Kidney tubule cell (primary cell): ENCODE measurements at regions not wholly inside any gene's neighbourhood (a gene's known extent, or its start where the extent isn't known, plus 50 kb on each side); places are given as distances from the start of the nearest gene placed in this dataset.
A peak's percentile ranks its signal among the peaks of the same experiment; 100 is the strongest.

ENCODE experiments used
- DNase-seq: peaks from one replicate; pipeline ENCODE4 v3.0.0-alpha.2; 2018; ENCODE audit warnings: low spot score

DNA sequence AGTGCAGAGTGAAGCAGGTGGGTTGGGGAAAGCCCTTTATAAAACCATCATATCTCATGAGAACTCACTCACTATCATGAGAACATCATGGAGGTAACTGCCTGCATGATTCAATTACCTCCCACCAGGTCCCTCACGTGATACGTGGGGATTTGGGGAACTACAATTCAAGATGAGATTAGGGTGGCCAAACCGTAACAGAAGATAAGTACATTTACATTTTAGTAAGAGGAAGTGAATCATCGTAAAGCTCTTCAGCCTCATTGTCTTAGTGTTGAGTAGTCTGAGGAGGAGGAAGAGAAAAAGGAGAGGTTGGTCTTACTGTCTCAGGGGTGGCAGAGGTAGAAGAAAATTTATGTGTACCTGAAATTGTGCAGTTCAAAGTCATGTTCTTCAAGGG lies 1053.4 kb upstream of the ADGRL4 start:
- peak; percentile 12 for DNase-seq

DNA sequence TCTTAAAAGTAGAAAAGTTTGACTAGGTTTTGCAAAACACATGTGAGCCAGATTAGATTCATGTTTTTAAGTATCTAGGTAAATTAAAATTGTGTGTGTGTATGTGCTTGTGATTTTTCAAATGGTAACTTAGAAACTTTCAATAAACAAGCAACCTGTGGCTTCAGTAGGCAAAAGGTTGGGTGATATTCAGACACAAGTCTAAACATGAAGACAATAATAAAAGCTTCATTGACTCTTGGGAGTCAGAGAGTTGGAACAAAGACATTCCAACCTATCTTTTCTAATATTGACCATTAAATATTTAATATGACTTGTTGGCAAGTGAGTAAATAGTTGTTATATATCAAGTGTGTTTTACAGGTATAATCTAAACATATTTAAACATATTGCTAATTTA lies 1049.6 kb upstream of the ADGRL4 start:
- DNase-seq = no peak

DNA sequence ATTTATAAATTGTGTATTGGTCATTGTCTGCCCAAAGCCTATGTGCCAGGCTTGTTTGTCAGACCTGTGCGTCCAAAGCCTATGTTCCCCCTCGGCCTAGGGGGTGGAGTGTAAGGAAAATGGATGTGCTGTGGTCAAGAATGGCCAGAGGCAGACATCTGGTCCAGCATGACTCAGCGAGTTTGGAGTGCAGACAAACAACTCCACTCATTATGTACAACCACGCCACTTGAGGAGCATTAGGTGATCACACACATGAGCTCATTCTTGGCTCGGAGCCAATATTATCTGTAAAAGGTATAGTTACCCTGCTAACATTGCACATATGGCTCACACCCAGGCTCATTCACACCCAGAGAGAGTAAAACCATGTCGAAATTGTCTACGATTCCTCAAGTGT lies 1047.6 kb upstream of the ADGRL4 start:
- DNase-seq = peak; percentile 90

DNA sequence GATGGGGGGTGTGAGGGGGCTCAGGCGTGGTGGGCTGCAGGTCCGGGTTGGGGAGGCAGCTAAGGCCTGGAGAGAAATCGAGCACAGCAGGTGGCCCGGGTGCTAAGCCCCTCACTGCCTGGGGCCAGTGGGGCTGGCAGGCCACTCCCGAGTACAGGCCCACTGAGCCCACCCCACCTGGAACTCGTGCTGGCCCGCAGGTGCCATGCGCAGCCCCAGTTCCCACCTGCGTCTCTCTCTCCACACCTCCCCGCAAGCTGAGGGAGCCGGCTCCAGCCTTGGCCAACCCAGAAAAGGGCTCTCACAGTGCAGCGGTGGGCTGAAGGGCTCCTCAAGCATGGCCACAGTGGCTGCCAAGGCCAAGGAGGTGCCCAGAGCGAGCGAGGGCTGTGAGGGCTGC lies 1047.1 kb upstream of the ADGRL4 start:
- DNase-seq = no peak

DNA sequence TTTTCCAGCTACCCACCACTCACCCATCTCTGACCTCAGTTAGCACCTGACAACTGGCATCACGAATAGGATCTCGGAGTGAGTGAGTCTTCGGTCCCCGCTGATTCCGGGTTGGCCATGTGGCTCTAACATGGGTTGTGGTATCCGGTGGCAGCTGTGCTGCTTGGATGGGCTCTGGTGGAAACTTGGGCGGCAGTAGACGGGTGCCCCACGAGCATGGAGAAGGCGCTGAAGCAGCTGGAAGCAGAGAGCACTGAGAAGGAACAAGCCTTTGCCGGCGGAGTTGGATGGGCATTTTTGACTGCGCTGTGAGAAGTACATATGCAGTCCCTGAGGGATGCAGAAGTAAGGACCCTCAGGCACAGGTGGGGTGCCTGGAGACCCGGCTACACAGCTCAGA lies 1044.0 kb upstream of the ADGRL4 start:
- no peak for DNase-seq

DNA sequence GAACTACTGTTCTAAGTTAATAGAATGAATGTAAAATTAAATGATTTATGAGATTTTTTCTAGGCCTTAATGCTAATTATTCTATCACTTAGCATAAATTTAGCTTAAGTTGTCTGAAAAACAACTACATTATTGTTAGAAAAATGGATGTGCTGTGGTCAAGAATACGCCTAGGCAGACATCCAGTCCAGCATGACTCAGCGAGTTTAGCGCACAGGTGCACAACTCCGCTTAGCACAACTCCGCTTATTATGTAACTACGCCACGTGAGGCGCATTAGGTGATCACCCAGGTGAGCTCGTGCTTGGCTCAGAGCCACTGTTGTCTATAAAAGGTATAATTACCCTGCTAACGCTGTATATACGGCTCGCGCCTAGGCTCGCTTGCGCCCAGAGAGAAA lies 1043.6 kb upstream of the ADGRL4 start:
- DNase-seq = no peak

DNA sequence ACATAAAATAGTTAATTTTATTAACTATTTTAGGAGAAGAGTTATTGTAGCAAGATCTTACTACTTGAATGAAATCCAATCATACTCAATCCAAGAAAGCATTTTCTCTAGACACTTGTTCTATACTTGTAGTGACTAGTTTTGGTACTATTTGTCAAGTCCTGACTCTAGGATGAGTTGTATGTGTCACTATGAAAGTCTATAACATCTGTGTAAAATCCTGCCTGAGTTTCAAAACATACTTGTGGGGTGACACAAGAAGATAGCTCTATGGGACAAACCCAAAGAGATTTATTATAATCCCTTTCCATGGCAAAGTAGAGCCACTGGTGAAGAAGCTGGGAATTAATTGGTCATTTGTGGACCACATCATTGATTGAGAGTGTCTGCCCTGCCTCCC lies 1042.2 kb upstream of the ADGRL4 start:
- DNase-seq = peak; percentile 16

DNA sequence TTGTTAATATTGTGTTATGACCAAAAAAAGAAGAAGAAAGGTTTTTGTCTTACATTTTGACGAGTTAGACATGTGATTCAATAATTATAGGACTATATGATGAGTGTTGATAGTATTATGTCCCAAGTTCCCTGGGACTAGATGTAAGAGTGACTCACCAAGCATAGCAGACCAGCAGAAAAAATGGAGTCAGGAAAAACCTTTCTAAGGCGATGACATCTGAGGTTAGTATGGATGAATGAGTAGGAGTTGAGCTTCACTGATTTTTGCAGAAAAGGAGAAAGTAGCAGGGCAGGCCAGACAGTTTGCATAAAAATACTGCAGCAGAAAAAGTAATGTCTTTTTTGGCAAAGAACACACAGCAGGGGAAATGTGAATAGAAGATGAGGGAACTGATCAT lies 1041.3 kb upstream of the ADGRL4 start:
- peak; percentile 71 for DNase-seq

DNA sequence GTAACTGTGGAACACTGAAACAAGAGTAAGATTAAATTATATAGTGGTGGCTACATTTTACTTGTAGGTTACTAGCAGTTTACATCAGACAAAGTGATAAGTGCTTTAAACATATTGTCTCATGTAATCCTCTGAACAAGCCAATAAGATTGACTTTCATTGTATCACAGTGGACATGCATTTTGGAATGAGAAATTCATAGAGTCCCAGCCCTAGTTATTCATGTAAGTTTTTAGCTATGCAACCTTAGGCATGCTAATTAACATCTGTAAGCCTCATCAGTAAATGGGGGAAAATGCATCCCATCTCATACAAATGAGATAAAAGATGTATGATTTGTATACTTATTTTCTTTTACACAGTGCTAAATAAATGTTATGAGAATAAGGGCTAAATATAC lies 1038.1 kb upstream of the ADGRL4 start:
- no peak for DNase-seq

DNA sequence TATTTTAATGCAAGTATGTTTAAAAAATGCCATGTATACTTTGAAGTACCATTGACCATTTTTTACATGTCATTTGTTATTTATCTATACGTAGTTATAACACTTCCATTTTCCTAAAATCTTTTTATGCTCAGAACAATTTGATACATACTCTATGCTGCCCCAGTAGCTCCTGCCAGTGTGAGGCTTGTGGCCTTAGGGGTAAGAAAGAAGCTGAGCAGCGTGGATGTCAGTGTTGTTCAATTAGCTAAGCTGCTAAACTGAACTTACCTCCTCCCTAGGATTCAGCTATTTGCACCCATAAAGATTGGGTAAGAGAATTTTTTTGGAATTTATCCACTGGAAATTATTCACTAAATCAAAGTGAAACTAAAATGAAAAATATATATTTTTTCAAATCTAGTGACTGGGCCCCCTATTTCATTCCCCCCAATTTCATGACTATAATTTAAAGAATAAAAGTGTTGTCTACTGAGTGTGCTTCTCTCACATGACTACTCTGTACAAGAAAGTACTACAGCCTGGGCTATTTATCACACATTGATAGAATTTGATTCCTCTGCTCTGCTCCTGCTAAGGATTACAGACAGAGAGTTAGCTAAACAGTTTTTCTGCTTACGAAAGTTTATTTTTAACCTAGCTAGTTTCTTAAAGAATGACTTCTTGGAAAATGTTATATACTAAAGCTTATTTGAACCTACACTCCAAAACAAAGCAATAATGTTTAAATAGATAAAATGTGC lies 1030.3 kb upstream of the ADGRL4 start:
- no peak for DNase-seq

DNA sequence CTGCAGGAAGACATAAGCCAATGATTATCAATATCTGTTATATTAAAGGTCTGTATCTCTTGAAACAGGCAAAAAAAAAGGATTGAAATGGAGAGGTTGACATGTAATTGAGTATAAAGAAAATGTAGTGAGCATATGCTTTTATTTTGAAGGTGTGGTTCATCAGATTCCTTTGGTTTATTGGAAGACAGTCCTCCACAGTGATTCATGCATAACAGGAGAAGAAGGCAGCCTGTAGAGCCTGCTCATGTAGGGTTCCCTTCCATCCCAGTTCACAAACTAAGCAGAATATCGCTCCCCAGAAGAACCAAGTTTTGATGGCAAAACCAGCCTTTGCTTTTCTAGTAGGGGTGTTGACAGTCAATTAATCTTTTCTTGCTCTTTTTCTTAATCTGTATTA lies 1016.8 kb upstream of the ADGRL4 start:
- no peak for DNase-seq

DNA sequence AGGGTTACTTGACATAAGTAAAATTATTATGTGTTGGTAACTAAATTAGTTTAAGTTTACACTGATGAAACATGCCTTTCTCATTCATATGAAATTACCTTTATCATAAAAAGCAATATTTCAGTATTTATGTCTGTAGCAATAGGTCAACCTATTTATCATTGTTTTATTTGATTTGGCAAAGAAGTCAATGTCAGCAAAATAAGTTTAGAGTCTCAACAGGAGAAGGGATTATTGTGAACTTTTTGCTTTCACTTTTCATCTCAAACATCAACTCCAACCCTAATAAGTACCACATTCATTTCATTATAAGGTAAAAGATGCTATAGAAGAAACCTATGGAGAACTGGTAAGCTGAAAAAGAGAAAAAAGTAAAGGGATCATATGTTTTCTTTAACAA lies 1015.4 kb upstream of the ADGRL4 start:
- no peak for DNase-seq

DNA sequence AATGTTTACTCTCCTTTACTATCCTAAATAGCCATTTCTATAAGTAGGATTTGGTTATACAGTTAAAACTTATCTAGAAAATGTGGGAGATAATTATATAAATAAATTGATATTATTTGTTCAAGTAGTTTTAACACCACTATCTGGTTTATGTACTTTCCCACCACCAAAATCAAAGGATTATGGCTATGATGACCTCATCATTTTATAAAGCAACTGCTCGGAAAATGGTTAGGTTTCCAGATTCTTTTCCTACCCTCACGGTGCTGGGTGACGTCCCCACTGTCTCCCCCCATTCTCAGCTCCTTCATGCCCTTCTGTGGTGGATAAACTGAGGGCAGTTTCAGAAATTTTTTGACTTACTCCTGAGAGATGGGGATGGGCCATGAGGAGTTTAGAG lies 1011.8 kb upstream of the ADGRL4 start:
- DNase-seq = no peak

DNA sequence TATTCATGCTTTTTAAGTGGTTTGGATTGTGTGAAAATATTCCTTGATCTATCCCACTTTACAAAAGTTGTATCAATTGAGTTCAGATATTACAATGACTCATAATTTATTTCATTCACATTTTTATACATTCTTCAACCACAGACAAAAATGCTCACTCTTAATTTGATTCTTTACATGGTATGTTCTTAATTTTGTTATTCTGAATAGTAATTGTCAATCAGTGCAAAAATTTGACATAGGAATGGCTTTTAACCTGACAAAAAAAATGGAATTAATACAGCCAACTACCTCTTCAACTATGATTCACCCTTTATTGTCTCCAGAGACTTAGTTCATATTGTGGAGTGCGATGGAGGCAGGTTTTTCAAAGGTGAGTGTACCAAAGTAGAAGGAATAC lies 1002.4 kb upstream of the ADGRL4 start:
- no peak for DNase-seq

DNA sequence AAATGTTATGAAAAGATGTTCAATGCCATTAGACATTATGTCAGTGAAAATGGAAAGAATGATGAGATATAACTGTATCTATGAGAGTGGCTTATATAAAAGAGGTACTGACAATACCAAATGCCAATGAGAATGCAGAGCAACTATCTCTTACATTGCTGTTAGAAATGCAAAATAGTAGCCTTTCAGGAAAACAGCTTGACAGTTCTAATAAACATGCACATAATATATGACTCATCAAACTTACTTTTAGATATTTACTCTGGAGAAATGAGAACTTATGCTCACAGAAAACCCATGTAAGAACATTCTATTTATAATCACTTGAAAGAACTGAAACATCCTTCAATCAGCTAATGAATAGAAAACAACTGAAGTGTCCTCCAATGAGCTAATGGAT lies 996.7 kb upstream of the ADGRL4 start:
- DNase-seq = no peak

DNA sequence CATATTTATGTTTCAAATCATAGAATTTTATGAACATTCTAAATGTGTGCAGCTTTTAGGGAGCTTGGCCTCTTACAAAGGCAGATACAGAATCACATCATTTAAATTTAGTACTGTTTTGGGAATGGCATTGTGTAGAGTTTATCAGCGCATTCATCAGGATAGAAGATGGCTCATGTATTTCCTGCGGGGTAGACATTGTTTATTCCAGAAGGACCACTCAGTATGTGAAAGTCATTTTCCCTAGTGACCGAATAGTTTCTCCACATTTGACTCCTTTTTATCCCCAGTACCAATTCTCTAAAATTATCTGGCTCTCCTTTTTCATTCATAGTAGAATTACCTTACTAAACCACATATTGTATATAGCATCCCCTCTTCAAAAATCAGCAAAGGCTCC lies 981.9 kb upstream of the ADGRL4 start:
- DNase-seq = no peak

DNA sequence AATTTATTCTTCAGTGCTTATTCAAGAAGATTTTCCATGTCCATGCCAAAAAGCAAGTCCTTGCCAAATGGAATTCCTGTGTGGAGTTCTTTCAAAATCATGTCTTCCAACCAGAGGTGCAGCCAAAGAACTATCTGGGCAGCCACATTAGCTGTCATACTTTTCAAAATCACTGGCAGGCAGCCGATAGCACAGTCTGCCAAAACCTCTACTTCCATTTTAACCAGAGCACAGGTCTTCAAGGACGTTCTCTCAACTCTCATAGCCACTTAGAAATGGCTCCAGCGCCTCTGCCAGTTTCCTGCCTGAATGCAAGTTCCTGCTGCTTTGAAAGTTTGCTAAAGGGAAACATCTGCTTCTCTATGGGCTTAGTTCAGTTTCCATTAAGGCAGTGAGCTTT lies 975.7 kb upstream of the ADGRL4 start:
- no peak for DNase-seq

DNA sequence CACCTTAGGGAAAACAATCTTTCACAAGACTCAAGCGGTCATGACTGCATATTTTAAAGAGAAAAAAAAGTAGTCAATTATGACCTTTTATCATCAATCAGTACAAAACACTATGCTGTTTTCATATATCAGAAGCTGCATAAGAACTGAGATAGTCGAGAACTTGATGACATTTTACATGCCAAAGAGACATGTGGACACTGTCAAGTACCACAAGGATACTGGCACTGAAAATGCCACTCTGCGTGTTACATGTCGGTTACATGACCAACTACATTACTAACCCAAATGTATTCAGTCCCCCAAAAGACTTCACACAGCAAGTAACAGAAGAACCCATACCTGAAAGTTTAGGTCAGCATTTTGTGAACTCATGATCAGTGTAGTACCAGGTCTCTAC lies 975.0 kb upstream of the ADGRL4 start:
- no peak for DNase-seq

DNA sequence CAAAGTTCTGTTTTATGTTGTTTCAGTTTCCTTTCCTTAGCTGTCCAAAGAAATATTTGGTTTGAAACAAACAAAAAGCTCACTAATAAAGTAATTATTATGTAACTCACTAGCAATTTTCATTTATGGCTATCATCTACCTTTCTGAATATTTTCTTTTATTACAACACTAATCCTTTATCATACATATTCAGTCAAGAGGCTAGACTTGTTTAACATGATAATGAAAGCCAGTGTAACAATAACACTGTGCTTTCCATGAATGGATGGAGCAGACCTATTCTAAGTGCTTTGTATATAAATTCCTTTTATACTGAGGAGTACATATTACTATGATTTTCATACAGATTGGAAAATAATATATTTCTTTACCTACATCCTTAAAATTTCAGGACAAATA lies 972.8 kb upstream of the ADGRL4 start:
- DNase-seq = no peak

DNA sequence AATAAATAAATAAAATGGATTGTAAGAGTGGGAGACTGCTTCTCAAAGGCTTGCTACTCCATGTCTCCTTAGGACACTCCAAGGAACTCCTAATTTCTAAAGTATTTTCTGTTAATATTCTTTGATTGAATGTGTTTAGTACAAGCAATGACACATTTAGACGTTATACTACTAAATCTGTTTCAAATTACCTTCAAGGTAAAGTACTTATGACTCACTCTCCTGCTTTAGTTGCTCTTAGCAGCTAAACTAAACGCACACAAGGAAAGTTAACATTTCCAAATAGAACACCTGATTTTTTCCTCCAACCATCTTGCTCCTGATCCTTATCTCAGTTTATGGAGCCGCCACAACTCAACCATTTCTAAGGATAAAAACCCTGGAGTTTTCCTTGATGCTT lies 969.8 kb upstream of the ADGRL4 start:
- no peak for DNase-seq

DNA sequence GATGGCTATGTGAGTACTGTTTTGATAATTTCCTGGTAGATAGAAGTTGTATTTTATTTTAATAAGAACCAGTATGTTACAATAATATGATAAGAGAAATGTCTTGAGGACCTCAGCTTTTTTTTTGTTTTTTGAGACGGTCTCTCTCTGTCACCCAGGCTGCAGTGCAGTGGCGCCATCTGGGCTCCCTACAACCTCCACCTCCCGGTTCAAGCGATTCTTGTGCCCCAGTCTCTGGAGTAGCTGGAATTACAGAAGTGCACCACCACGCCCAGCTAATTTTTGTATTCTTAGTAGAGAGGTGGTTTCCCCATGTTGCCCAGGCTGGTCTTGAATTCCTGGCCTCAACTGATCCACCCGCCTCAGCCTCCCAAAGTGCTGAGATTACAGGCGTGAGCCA lies 968.1 kb upstream of the ADGRL4 start:
- no peak for DNase-seq

DNA sequence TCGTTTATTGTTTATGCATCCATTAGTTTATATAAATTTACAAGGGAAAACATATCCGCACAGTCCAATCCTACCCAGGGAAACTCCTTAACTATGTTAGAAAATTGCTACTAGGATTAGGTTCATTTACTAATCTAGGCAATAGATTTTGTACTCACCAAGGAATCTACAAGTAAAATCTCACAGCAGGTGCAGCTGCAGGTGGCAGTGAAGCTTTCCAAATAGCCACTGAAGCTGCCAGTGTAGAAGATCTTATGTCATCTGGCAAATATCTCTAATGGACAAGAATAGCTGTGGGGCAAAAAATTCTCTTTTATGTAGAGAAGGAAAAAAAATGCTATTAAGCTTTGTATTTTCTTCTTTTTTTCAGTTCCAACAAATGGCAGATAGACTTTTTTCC lies 963.4 kb upstream of the ADGRL4 start:
- no peak for DNase-seq

DNA sequence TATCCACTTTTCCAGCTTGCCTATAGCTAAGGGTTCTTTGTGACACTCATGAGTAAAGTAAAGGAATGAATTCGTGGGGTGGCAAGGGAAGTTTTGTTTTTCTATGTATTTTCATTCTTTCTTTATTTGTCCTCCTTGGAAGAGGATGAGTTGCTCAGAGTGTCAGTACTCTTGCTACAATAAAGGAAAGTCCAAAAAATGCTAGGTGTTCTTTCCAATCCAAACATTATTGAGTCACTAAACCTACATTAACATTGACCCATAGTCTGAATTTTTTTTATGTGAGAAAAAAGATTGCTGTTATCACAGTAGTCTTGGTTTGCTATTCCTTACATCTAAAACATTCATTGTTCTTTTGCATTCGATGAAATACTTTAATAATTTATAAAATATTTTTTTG lies 959.9 kb upstream of the ADGRL4 start:
- DNase-seq = no peak

DNA sequence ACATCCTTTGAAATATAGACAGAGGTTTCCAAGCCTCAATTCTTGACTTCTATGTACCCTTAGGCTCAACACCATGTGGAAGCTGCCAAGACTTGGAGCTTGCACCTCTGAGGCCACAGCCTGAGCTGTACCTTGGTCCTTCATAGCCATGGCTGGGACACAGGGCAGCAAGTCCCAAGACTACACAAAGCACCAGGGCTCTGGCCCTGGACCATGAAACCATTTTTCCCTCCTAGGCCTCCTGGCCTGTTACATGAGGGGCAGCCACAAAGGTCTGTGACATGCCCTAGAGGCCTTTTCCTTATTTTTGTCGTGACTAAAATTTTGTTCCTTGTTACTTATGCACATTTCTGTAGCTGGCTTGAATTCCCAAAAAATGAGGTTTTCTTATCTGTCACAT lies 953.1 kb upstream of the ADGRL4 start:
- DNase-seq = no peak

DNA sequence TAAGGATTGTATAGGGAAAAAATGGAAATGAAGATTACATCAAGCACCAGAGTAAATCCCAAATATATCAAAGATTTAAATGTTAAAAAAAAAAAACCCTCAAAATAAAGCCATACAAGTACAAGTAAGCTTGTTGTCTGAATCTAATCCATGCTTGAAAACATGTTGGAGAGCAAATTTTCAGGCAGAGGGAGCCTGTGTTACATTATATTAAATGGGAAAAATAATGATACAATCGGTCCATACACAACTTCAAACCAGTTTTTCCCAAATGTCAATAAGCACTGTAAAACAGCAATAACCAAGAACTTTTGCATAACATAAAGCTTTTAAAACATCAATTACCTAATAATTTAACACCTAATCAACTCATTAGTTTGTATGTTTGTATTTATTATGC lies 949.4 kb upstream of the ADGRL4 start:
- DNase-seq = no peak
